GM12875 (cell line): ENCODE measurements at regions not wholly inside any gene's neighbourhood (a gene's known extent, or its start where the extent isn't known, plus 50 kb on each side); places are given as distances from the start of the nearest gene placed in this dataset.

Experiments used
- H3K4me3 ChIP-seq: one replicate; pipeline ENCODE4 v1.5.1; 2011; ENCODE audit warnings: low read depth, low read length, control low read depth
- TF ChIP-seq, protein P1 (sequence below): IDR thresholded peaks from 2 replicates; pipeline ENCODE4 v1.5.1; 2011; ENCODE audit warnings: low read depth, mild to moderate bottlenecking, control low read depth, inconsistent platforms, low read length, moderate library complexity, borderline replicate concordance; ENCODE audit not compliant: insufficient read depth

- TF ChIP-seq, protein P1, sequence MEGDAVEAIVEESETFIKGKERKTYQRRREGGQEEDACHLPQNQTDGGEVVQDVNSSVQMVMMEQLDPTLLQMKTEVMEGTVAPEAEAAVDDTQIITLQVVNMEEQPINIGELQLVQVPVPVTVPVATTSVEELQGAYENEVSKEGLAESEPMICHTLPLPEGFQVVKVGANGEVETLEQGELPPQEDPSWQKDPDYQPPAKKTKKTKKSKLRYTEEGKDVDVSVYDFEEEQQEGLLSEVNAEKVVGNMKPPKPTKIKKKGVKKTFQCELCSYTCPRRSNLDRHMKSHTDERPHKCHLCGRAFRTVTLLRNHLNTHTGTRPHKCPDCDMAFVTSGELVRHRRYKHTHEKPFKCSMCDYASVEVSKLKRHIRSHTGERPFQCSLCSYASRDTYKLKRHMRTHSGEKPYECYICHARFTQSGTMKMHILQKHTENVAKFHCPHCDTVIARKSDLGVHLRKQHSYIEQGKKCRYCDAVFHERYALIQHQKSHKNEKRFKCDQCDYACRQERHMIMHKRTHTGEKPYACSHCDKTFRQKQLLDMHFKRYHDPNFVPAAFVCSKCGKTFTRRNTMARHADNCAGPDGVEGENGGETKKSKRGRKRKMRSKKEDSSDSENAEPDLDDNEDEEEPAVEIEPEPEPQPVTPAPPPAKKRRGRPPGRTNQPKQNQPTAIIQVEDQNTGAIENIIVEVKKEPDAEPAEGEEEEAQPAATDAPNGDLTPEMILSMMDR: no peak
- H3K4me3 ChIP-seq: no peak overlapping the region
Measured at GRCh38 chr2:120448961-120449810, 103.2 kb downstream of the INHBB start.

DNA sequence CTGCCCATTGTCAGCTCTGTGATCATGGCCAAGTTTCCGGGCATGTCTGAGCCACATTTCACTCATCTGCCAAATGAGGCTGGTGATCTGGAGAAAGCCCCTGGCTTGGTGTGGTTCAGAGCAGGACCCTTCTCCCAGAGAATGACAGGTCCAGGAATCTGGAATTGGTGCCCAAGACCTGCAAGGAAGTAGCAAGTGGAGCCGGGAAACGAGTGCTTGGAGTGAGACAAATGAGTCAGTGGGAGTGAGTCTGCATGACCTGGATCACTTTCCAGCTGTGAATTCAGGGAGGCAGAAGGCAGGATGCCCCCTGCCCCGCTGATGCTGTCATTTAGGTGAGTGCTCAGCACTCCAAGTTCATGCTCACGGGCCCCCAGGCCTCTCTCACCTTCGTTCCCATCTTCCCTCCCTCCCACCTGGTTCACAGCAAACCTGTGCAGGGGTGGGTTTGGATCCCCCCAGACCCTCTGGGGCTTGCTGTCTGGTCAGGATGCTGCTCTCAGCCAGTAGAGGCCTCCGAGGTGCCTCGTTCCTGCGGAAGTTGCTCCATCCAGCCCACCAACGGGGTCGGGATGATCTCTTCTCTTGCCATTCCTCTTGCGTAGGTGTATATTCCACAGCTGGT lies 104.4 kb downstream of the INHBB start:
- H3K4me3 ChIP-seq: no peak overlapping the region
- TF ChIP-seq, protein P1: no peak

- TF ChIP-seq, protein P1: no peak
- H3K4me3 ChIP-seq: no peak overlapping the region
Measured at GRCh38 chr2:120451334-120451733, 105.4 kb downstream of the INHBB start.

- H3K4me3 ChIP-seq: no peak overlapping the region
- TF ChIP-seq, protein P1: no peak
Measured at GRCh38 chr2:120452131-120452530, 106.2 kb downstream of the INHBB start.

DNA sequence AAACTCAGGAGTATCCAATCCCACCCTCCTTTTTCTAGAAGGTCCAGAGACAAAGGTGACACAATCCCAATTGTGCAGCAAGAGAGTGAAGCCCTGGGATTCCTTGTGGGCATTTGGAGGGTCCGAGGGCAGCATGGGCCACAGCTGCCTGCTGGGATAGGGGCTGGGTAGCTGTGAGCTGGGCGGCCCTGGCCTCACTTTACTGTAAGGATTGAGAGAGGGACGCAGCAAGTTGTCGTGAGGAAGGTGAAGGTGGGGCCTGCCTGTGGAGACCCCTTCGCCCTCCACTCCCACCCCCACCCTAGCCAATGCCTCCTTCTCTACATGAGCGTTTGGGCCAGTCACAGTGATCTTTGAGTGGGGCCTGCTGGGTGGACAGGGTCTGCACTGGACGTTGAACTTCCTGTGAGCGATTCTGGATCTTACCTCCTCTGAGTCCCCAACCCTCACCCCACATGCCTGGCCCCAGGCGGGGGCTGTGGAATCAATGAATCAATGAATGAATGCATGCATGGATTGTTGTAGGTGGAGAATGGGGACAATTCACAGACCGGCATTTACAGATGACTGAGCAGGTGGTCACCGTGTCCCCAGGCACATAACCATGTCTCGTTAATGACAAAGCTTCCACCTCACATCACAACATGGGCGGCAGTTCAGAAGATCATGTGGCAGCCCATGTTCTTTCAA lies 107.2 kb downstream of the INHBB start:
- TF ChIP-seq, protein P1: no peak
- no peak overlapping the region for H3K4me3 ChIP-seq

DNA sequence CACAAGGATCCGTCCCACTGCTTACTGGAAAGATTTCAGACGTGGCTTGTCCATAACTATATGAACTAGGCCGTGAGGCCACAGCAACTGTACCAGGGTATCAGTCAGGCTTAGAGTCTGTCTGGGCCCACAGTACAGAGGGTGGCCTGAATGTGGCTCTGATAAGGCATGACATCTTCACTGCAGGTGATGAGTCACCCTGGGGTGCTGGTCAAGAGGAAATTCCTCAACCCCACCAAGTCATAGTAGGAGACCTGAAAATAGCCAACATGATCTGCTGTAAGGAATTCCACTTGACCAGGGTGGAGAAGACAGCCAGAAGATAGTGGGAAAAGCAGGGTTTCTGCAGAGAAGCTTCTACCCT lies 107.7 kb downstream of the INHBB start:
- TF ChIP-seq, protein P1: no peak
- no peak overlapping the region for H3K4me3 ChIP-seq
